Type B pancreatic cell (in vitro differentiated cells): ENCODE measurements at regions not wholly inside any gene's neighbourhood (a gene's known extent, or its start where the extent isn't known, plus 50 kb on each side); places are given as distances from the start of the nearest gene placed in this dataset.

Experiments
- DNase-seq: peaks from one replicate; pipeline ENCODE4 v3.0.0; 2021; ENCODE audit warnings: mixed read lengths; ENCODE audit not compliant: unreplicated experiment; ENCODE audit errors: extremely low spot score
- H3K27ac Mint-ChIP-seq: 2 replicates; pipeline ENCODE4 v1.8.0; 2021; ENCODE audit warnings: mild to moderate bottlenecking, mixed read lengths
- H3K27me3 Mint-ChIP-seq: 2 replicates; pipeline ENCODE4 v1.8.0; 2021; ENCODE audit warnings: mixed read lengths
- H3K36me3 Mint-ChIP-seq: 2 replicates; pipeline ENCODE4 v1.8.0; 2021; ENCODE audit warnings: mixed read lengths
- H3K4me1 Mint-ChIP-seq: one replicate; pipeline ENCODE4 v1.8.0; 2021; ENCODE audit warnings: mixed read lengths; ENCODE audit not compliant: unreplicated experiment
- H3K4me3 Mint-ChIP-seq: 2 replicates; pipeline ENCODE4 v1.8.0; 2021; ENCODE audit warnings: mild to moderate bottlenecking, mixed read lengths
- H3K9me3 Mint-ChIP-seq: 2 replicates; pipeline ENCODE4 v1.8.0; 2021; ENCODE audit warnings: mixed read lengths
- TF ChIP-seq, protein P1 (sequence below): fragments of 200-600 bp; sonication (generic); conservative IDR thresholded peaks from 2 replicates; pipeline ENCODE4 v1.5.0; 2021; ENCODE audit warnings: antibody characterized with exemption, mild to moderate bottlenecking

DNA sequence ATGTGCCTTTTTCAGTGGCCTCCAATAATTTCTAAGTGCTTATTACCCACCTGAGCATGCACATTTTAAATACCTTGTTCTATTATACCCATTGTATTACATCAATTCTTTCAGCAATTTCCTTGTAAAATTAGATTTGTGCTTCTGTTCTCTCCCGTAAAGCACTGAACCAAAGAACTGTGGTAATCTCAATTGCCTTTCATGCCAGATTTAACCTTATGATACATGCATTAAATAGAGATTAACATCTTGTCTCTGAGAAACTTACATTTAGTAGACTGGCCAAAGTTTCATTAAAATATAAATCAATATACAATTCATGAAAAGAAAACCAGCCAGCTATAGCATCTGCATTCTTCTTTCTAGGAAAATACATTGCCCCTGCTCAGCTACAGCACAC lies 137.2 kb downstream of the EFNB2 start:
- no peak for DNase-seq
- Mint-ChIP-seq H3K36me3 (no peaks in the 10 kb centered on the region), H3K27me3 (no peaks in the 10 kb centered on the region), H3K27ac (no peak overlapping the region), H3K9me3 (peaks cover 4% of the 10 kb centered on the region), H3K4me1 (peaks cover 12% of the 10 kb centered on the region), H3K4me3 (no peak overlapping the region)
- TF ChIP-seq, protein P1, sequence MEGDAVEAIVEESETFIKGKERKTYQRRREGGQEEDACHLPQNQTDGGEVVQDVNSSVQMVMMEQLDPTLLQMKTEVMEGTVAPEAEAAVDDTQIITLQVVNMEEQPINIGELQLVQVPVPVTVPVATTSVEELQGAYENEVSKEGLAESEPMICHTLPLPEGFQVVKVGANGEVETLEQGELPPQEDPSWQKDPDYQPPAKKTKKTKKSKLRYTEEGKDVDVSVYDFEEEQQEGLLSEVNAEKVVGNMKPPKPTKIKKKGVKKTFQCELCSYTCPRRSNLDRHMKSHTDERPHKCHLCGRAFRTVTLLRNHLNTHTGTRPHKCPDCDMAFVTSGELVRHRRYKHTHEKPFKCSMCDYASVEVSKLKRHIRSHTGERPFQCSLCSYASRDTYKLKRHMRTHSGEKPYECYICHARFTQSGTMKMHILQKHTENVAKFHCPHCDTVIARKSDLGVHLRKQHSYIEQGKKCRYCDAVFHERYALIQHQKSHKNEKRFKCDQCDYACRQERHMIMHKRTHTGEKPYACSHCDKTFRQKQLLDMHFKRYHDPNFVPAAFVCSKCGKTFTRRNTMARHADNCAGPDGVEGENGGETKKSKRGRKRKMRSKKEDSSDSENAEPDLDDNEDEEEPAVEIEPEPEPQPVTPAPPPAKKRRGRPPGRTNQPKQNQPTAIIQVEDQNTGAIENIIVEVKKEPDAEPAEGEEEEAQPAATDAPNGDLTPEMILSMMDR = no peak

DNA sequence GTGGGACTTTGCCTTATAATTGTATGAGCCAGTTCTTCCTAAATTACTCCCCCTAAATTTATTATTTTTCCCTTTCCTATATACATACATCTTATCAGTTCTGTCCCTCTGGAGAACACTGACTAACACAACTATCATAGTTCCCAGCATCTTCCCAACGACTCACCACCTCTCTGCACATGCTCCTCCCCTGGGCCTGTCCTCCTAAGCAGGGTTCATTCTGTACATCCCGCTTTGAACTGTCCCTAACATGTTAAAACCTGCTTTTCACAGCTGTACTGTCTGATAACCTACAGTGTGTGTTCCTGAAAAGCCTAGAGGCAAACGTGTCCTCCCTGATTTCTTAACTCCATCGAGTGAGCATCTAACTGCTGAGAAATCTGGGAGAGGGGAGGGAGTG lies 141.7 kb downstream of the EFNB2 start:
- TF ChIP-seq, protein P1 = no peak
- no peaks in the 10 kb centered on the region for H3K36me3 Mint-ChIP-seq
- no peak overlapping the region for H3K4me3 Mint-ChIP-seq
- peaks cover 11% of the 10 kb centered on the region for H3K9me3 Mint-ChIP-seq
- no peak for DNase-seq
- H3K27me3 Mint-ChIP-seq = no peaks in the 10 kb centered on the region
- peaks cover 19% of the 10 kb centered on the region for H3K4me1 Mint-ChIP-seq
- H3K27ac Mint-ChIP-seq = no peak overlapping the region

DNA sequence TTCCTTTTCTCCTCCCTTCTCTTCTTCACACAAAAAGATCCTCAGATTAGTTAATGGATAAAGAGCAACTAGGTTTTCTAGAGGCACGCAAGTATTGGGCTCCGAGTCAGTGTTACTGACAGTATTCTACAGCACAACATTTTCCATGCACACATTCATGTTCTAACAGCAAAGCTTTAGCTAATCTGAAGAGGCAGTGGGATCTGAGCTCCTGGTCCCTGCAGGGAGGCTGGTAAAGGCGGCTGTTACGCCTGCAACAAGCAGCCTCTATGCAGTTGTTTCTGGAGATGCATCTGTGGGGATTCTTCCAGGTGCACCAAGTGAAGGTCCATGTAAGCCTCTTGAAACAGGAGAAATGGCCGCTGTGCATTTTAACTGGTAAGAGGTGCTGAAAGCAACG lies 143.8 kb downstream of the EFNB2 start:
- H3K4me1 Mint-ChIP-seq = peaks cover 19% of the 10 kb centered on the region
- TF ChIP-seq, protein P1 = no peak
- H3K4me3 Mint-ChIP-seq = no peak overlapping the region
- DNase-seq = no peak
- H3K27me3 Mint-ChIP-seq = no peaks in the 10 kb centered on the region
- no peak overlapping the region for H3K27ac Mint-ChIP-seq
- no peaks in the 10 kb centered on the region for H3K36me3 Mint-ChIP-seq
- peaks cover 11% of the 10 kb centered on the region for H3K9me3 Mint-ChIP-seq

DNA sequence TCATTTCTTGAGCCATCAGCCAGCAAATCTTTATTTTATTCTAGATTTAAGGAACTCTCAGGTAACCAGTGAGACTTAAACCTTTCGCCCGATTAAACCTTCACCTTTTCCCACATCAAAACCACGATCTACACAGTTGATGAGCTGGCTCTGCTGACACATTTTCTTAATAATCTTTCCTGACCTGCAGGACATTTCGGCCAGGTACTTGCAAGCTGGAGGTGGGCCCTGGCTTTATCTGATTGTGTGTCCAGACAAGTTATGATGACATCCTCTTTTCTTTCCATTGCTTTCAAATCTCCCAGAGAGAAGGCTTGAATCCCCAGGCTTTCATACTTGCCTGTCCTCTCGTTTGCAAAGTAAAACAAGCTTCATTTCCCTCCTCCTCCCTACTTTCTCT lies 144.2 kb downstream of the EFNB2 start:
- peaks cover 11% of the 10 kb centered on the region for H3K9me3 Mint-ChIP-seq
- H3K27me3 Mint-ChIP-seq = no peaks in the 10 kb centered on the region
- H3K4me1 Mint-ChIP-seq = peaks cover 19% of the 10 kb centered on the region
- no peak overlapping the region for H3K4me3 Mint-ChIP-seq
- H3K36me3 Mint-ChIP-seq = no peaks in the 10 kb centered on the region
- TF ChIP-seq, protein P1 = no peak
- no peak overlapping the region for H3K27ac Mint-ChIP-seq
- no peak for DNase-seq

DNA sequence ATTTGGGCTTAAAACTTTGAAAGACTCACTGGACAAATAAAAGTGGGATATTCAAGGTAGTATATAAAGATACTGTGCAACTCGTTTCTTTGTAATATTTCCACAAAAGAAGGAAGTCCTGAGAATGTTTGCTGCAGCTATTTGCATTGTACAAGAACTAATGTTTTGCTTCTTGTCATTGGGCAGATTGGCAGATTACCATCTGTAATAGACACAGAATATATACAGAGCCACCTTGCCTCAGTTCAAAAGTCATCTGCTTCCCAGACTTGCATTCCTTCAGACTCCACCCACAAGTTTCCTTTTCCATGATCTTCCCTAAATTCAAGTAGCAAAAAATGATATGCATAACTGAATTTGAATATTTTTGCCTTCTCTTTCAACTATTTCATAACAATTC lies 145.1 kb downstream of the EFNB2 start:
- peaks cover 11% of the 10 kb centered on the region for H3K9me3 Mint-ChIP-seq
- H3K27ac Mint-ChIP-seq = no peak overlapping the region
- no peaks in the 10 kb centered on the region for H3K36me3 Mint-ChIP-seq
- no peak for DNase-seq
- H3K4me1 Mint-ChIP-seq = peaks cover 20% of the 10 kb centered on the region
- H3K4me3 Mint-ChIP-seq = no peak overlapping the region
- TF ChIP-seq, protein P1 = no peak
- no peaks in the 10 kb centered on the region for H3K27me3 Mint-ChIP-seq

DNA sequence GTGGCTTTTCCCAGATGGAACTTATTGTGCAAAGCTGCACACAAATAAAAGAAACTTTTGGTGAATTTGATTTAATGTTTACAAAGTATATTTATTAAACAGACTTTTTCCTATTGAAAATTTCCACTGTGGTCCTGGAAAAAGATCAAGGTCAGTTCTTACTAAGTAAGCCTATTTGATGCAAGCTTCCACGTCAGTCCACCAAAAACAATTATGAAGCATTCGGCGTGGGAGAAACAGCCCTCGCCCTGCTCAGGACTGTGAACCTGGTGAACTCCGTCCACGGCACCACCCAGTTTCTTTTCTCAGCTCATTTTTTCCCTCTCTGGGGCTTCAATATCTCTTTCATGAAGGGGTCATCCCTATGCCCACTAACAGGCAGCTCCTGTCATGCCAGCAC lies 149.8 kb downstream of the EFNB2 start:
- no peak for DNase-seq
- no peak overlapping the region for H3K4me3 Mint-ChIP-seq
- TF ChIP-seq, protein P1 = no peak
- no peaks in the 10 kb centered on the region for H3K36me3 Mint-ChIP-seq
- peaks cover 3% of the 10 kb centered on the region for H3K27me3 Mint-ChIP-seq
- H3K9me3 Mint-ChIP-seq = peaks cover 11% of the 10 kb centered on the region
- peaks cover 32% of the 10 kb centered on the region for H3K4me1 Mint-ChIP-seq
- H3K27ac Mint-ChIP-seq = no peak overlapping the region
